ENCODE measurements at regions not wholly inside any gene's neighbourhood (a gene's known extent, or its start where the extent isn't known, plus 50 kb on each side); places are given as distances from the start of the nearest gene placed in this dataset.

GRCh38 chr2:106339609-106340008 is 128.6 kb downstream of the RGPD3 start:
- H3K36me3 ChIP-seq (ENCODE audit: insufficient read depth, low read length): no peaks in the 10 kb centered on the region
- H3K4me2 ChIP-seq (ENCODE audit: low read length): no peak overlapping the region
- no peaks in the 10 kb centered on the region; the same call in 1 of the 2 replicates for H3K27me3 ChIP-seq (ENCODE audit: insufficient read depth, low read length)
- H3K9me3 ChIP-seq (ENCODE audit: low read length): no peaks in the 10 kb centered on the region
- H2AFZ ChIP-seq (ENCODE audit: low read length): no peak overlapping the region
- no peak overlapping the region for H3K9ac ChIP-seq (ENCODE audit: low read length)
- no peaks in the 10 kb centered on the region for H3F3A ChIP-seq (ENCODE audit: insufficient read depth, low read length)
- TF ChIP-seq EZH2 (IDR thresholded peaks at IDR 0.05; ENCODE audit: borderline replicate concordance, low read length): no peak
- TF ChIP-seq CTCF (IDR thresholded peaks at IDR 0.05; ENCODE audit: low read length): no peak
- no peaks in the 10 kb centered on the region for H3K9me2 ChIP-seq (ENCODE audit: low read depth, low read length)
- no peaks in the 10 kb centered on the region for H3K4me1 ChIP-seq (ENCODE audit: insufficient read depth, low read length, severe bottlenecking)
- no peak overlapping the region for H3K4me3 ChIP-seq (ENCODE audit: low read depth, low read length, poor library complexity, severe bottlenecking)
- H3K79me2 ChIP-seq (ENCODE audit: insufficient read depth, low read length): no peaks in the 10 kb centered on the region
- H4K20me1 ChIP-seq (ENCODE audit: insufficient read depth, low read length): no peaks in the 10 kb centered on the region
- no peak overlapping the region for H3K27ac ChIP-seq (ENCODE audit: low read depth, low read length, poor library complexity, severe bottlenecking)

- TF ChIP-seq CTCF (IDR thresholded peaks at IDR 0.05; ENCODE audit: low read length): no peak
- no peak for TF ChIP-seq EZH2 (IDR thresholded peaks at IDR 0.05; ENCODE audit: borderline replicate concordance, low read length)
- Histone ChIP-seq H3K4me3 (ENCODE audit: low read depth, low read length, poor library complexity, severe bottlenecking) (no peak overlapping the region), H3F3A (ENCODE audit: insufficient read depth, low read length) (no peaks in the 10 kb centered on the region), H3K9me3 (ENCODE audit: low read length) (no peaks in the 10 kb centered on the region), H2AFZ (ENCODE audit: low read length) (no peak overlapping the region), H3K4me2 (ENCODE audit: low read length) (no peak overlapping the region), H3K9ac (ENCODE audit: low read length) (no peak overlapping the region), H3K27me3 (ENCODE audit: insufficient read depth, low read length) (no peaks in the 10 kb centered on the region; the same call in 1 of the 2 replicates), H3K4me1 (ENCODE audit: insufficient read depth, low read length, severe bottlenecking) (no peaks in the 10 kb centered on the region), H3K79me2 (ENCODE audit: insufficient read depth, low read length) (no peaks in the 10 kb centered on the region), H4K20me1 (ENCODE audit: insufficient read depth, low read length) (no peaks in the 10 kb centered on the region), H3K9me2 (ENCODE audit: low read depth, low read length) (no peaks in the 10 kb centered on the region), H3K27ac (ENCODE audit: low read depth, low read length, poor library complexity, severe bottlenecking) (no peak overlapping the region), H3K36me3 (ENCODE audit: insufficient read depth, low read length) (no peaks in the 10 kb centered on the region)
These were observed 129.1 kb downstream of the RGPD3 start for GRCh38 chr2:106339132-106339531.

- no peaks in the 10 kb centered on the region for H3K9me3 ChIP-seq (ENCODE audit: low read length)
- no peak overlapping the region for H3K4me2 ChIP-seq (ENCODE audit: low read length)
- no peaks in the 10 kb centered on the region; the same call in 1 of the 2 replicates for H3K27me3 ChIP-seq (ENCODE audit: insufficient read depth, low read length)
- H3K79me2 ChIP-seq (ENCODE audit: insufficient read depth, low read length): no peaks in the 10 kb centered on the region
- H3K4me1 ChIP-seq (ENCODE audit: insufficient read depth, low read length, severe bottlenecking): no peaks in the 10 kb centered on the region
- H3K27ac ChIP-seq (ENCODE audit: low read depth, low read length, poor library complexity, severe bottlenecking): no peak overlapping the region
- no peak overlapping the region for H3K4me3 ChIP-seq (ENCODE audit: low read depth, low read length, poor library complexity, severe bottlenecking)
- no peak overlapping the region for H3K9ac ChIP-seq (ENCODE audit: low read length)
- H3F3A ChIP-seq (ENCODE audit: insufficient read depth, low read length): no peaks in the 10 kb centered on the region
- H3K9me2 ChIP-seq (ENCODE audit: low read depth, low read length): no peaks in the 10 kb centered on the region
- H3K36me3 ChIP-seq (ENCODE audit: insufficient read depth, low read length): no peaks in the 10 kb centered on the region
- H2AFZ ChIP-seq (ENCODE audit: low read length): no peak overlapping the region
- H4K20me1 ChIP-seq (ENCODE audit: insufficient read depth, low read length): no peaks in the 10 kb centered on the region
- TF ChIP-seq CTCF (IDR thresholded peaks at IDR 0.05; ENCODE audit: low read length) (no peak), EZH2 (IDR thresholded peaks at IDR 0.05; ENCODE audit: borderline replicate concordance, low read length) (no peak)
These were observed 130.2 kb downstream of the RGPD3 start for GRCh38 chr2:106338043-106338442.

All from OCI-LY1 (cell line).